Keratinocyte (primary cell): ENCODE measurements at regions not wholly inside any gene's neighbourhood (a gene's known extent, or its start where the extent isn't known, plus 50 kb on each side); places are given as distances from the start of the nearest gene placed in this dataset.

Experiments
- DNase-seq: peaks from one replicate; pipeline ENCODE4 v3.0.0-alpha.2; 2011; ENCODE audit warnings: low read depth, missing footprints, low spot score
- FAIRE-seq: peaks from 2 replicates; lab custom pipeline; 2011; peaks lifted over from hg19 to GRCh38; lab: Jason Lieb, UNC
- H2AFZ ChIP-seq: 2 replicates; pipeline ENCODE4 v1.6.0; 2012; ENCODE audit warnings: low read length, control low read depth, inconsistent platforms; ENCODE audit not compliant: control insufficient read depth
- H3K27ac ChIP-seq: 2 replicates; pipeline ENCODE4 v1.5.1; 2011; ENCODE audit warnings: low read length; ENCODE audit not compliant: control insufficient read depth, insufficient read depth
- H3K27me3 ChIP-seq: 3 replicates; pipeline ENCODE4 v1.6.0; 2011; ENCODE audit warnings: low read length; ENCODE audit not compliant: control insufficient read depth, insufficient read depth; ENCODE audit errors: extremely low read depth
- H3K36me3 ChIP-seq, 2 experiments: 2 replicates in 1 of 2; 3 replicates in 1 of 2; pipeline ENCODE4 v1.5.1; 2011; ENCODE audit warnings: low read length in 2 of 2, mild to moderate bottlenecking in 1 of 2; ENCODE audit not compliant: control insufficient read depth in 2 of 2, insufficient read depth in 2 of 2; ENCODE audit errors: extremely low read depth in 1 of 2
- H3K4me1 ChIP-seq: 3 replicates; pipeline ENCODE4 v1.5.1; 2011; ENCODE audit warnings: low read length; ENCODE audit not compliant: control insufficient read depth, insufficient read depth; ENCODE audit errors: extremely low read depth
- H3K4me2 ChIP-seq: 3 replicates; pipeline ENCODE4 v1.6.0; 2011; ENCODE audit warnings: low read depth, low read length; ENCODE audit not compliant: control insufficient read depth, insufficient read depth; ENCODE audit errors: extremely low read depth
- H3K4me3 ChIP-seq, 3 experiments: fragments of 200-600 bp in 1 of 3; sonication (generic) in 1 of 3; 2 replicates in 2 of 3; 3 replicates in 1 of 3; pipeline ENCODE4 v1.5.1; 2011 to 2016; ENCODE audit warnings: low read length in 3 of 3, mild to moderate bottlenecking in 3 of 3, control low read depth in 2 of 3, inconsistent platforms in 1 of 3, low read depth in 1 of 3, mixed read lengths in 1 of 3, mixed run types in 1 of 3, moderate library complexity in 1 of 3; ENCODE audit not compliant: control insufficient read depth in 2 of 3, insufficient read depth in 2 of 3; ENCODE audit errors: extremely low read depth in 1 of 3
- H3K79me2 ChIP-seq: 2 replicates; pipeline ENCODE4 v1.6.0; 2012; ENCODE audit warnings: low read length; ENCODE audit not compliant: control insufficient read depth, insufficient read depth
- H3K9ac ChIP-seq: 3 replicates; pipeline ENCODE4 v1.6.0; 2011; ENCODE audit warnings: low read length; ENCODE audit not compliant: control insufficient read depth, insufficient read depth; ENCODE audit errors: extremely low read depth
- H3K9me1 ChIP-seq: 3 replicates; pipeline ENCODE4 v1.6.0; 2011; ENCODE audit warnings: low read length; ENCODE audit not compliant: control insufficient read depth, insufficient read depth; ENCODE audit errors: extremely low read depth
- H3K9me3 ChIP-seq: 2 replicates; pipeline ENCODE4 v1.5.1; 2012; ENCODE audit warnings: low read depth, low read length; ENCODE audit not compliant: control insufficient read depth
- H4K20me1 ChIP-seq: 3 replicates; pipeline ENCODE4 v1.6.0; 2011; ENCODE audit warnings: low read length; ENCODE audit not compliant: control insufficient read depth, insufficient read depth; ENCODE audit errors: extremely low read depth
- CTCF ChIP-seq, 3 experiments: IDR thresholded peaks in 1 of 3; conservative IDR thresholded peaks in 1 of 3; optimal IDR thresholded peaks in 1 of 3; 2 replicates in 2 of 3; 3 replicates in 1 of 3; pipeline versions ENCODE3 to v1.5.1; 2011; ENCODE audit warnings: low read length in 3 of 3, mild to moderate bottlenecking in 3 of 3, moderate library complexity in 2 of 3, control low read depth in 1 of 3, inconsistent platforms in 1 of 3; ENCODE audit not compliant: insufficient read depth in 2 of 3; ENCODE audit errors: extremely low read depth in 1 of 3
- EZH2 ChIP-seq: IDR thresholded peaks from one replicate; pipeline ENCODE4 v1.6.1; 2012; ENCODE audit warnings: inconsistent platforms, mild to moderate bottlenecking, low read length, moderate library complexity
- dilution Hi-C: fragments of 300-500 bp; cut with MboI; formaldehyde crosslinking; loops from one replicate; pipeline ENCODE4 v1.7.0; 2020; ENCODE audit warnings: low sequenced_read_pairs; ENCODE audit not compliant: extremely low pct_ligation_motif_present

- Histone ChIP-seq H4K20me1 (no peaks in the 10 kb centered on the region), H3K36me3 (no peaks in the 10 kb centered on the region), H3K79me2 (no peaks in the 10 kb centered on the region), H2AFZ (no peak overlapping the region), H3K9me3 (no peaks in the 10 kb centered on the region), H3K4me1 (peaks cover 25% of the 10 kb centered on the region), H3K4me3 (no peak overlapping the region), H3K9me1 (no peaks in the 10 kb centered on the region), H3K9ac (no peak overlapping the region), H3K27me3 (peaks cover 12% of the 10 kb centered on the region), H3K4me2 (no peak overlapping the region), H3K27ac (no peak overlapping the region)
- no peak for FAIRE-seq
- no peak for TF ChIP-seq CTCF (optimal IDR thresholded peaks at IDR 0.05 in 1 of 3, IDR thresholded peaks at IDR 0.05 in 1 of 3, conservative IDR thresholded peaks at IDR 0.05 in 1 of 3; ENCODE audit: extremely low read depth in 1 of 3, insufficient read depth in 2 of 3, low read length in 3 of 3)
- no peak for TF ChIP-seq EZH2
- no peak for DNase-seq
- dilution Hi-C loops = no loop called here
Measured at GRCh38 chr7:87047-87446, 105.3 kb upstream of the FAM20C start.

- H3K36me3 ChIP-seq = no peaks in the 10 kb centered on the region
- no peak overlapping the region for H3K27ac ChIP-seq
- no peaks in the 10 kb centered on the region for H3K9me3 ChIP-seq
- no peak overlapping the region for H3K4me2 ChIP-seq
- FAIRE-seq = no peak
- dilution Hi-C loops = no loop called here
- TF ChIP-seq EZH2 (no peak), CTCF (optimal IDR thresholded peaks at IDR 0.05 in 1 of 3, IDR thresholded peaks at IDR 0.05 in 1 of 3, conservative IDR thresholded peaks at IDR 0.05 in 1 of 3; ENCODE audit: extremely low read depth in 1 of 3, insufficient read depth in 2 of 3, low read length in 3 of 3) (no peak)
- H3K9me1 ChIP-seq = no peaks in the 10 kb centered on the region
- no peak overlapping the region for H3K4me3 ChIP-seq
- DNase-seq = no peak
- no peak overlapping the region for H2AFZ ChIP-seq
- peaks cover 25% of the 10 kb centered on the region for H3K4me1 ChIP-seq
- H3K27me3 ChIP-seq = peaks cover 12% of the 10 kb centered on the region
- no peak overlapping the region for H3K9ac ChIP-seq
- no peaks in the 10 kb centered on the region for H3K79me2 ChIP-seq
- no peaks in the 10 kb centered on the region for H4K20me1 ChIP-seq
Measured at GRCh38 chr7:87671-88070, 104.7 kb upstream of the FAM20C start.
